ENCODE measurements at regions not wholly inside any gene's neighbourhood (a gene's known extent, or its start where the extent isn't known, plus 50 kb on each side); places are given as distances from the start of the nearest gene placed in this dataset.

GRCh38 chr1:90780981-90781380 lies 63.9 kb upstream of the BARHL2 start:
- no peak for ATAC-seq
- DNase-seq = no peak

- no peak for DNase-seq
- ATAC-seq = peak; percentile 19
Measured at GRCh38 chr1:90779573-90779972, 62.5 kb upstream of the BARHL2 start.

- ATAC-seq (peak; percentile 46), DNase-seq (no peak)
Measured at GRCh38 chr1:90778486-90778885, 61.4 kb upstream of the BARHL2 start.

GRCh38 chr1:90773812-90774211 lies 56.7 kb upstream of the BARHL2 start:
- no peak for DNase-seq
- no peak for ATAC-seq

GRCh38 chr1:90768826-90769225 lies 51.7 kb upstream of the BARHL2 start:
- ATAC-seq = no peak
- no peak for DNase-seq

- no peak for DNase-seq
- ATAC-seq = no peak
Measured at GRCh38 chr1:90768098-90768497, 51.0 kb upstream of the BARHL2 start.
